Dendritic cell treated with granulocyte-macrophage colony-stimulating factor and Interleukin-4, amounts not matched to agents 40 ng/mL and 50 ng/mL, for 4 days (primary cell): ENCODE measurements at regions not wholly inside any gene's neighbourhood (a gene's known extent, or its start where the extent isn't known, plus 50 kb on each side); places are given as distances from the start of the nearest gene placed in this dataset.
"Not testable (repeated sequence)": the region's sequence is repeated elsewhere in the genome, so short reads cannot be mapped to it uniquely, and the experiment has no call there.

Source experiments
- H3K27ac Mint-ChIP-seq: one replicate; pipeline ENCODE4 v1.8.0; 2022; ENCODE audit warnings: mild to moderate bottlenecking, mixed read lengths
- H3K27me3 Mint-ChIP-seq: one replicate; pipeline ENCODE4 v1.8.0; 2022; ENCODE audit warnings: mild to moderate bottlenecking, mixed read lengths
- H3K36me3 Mint-ChIP-seq: one replicate; pipeline ENCODE4 v1.8.0; 2022; ENCODE audit warnings: low read depth, mixed read lengths
- H3K4me1 Mint-ChIP-seq: one replicate; pipeline ENCODE4 v1.8.0; 2022; ENCODE audit warnings: low read depth, mixed read lengths
- H3K4me3 Mint-ChIP-seq: one replicate; pipeline ENCODE4 v1.8.0; 2022; ENCODE audit warnings: mild to moderate bottlenecking, moderate library complexity, mixed read lengths
- H3K9me3 Mint-ChIP-seq: one replicate; pipeline ENCODE4 v1.8.0; 2022; ENCODE audit warnings: mixed read lengths
- intact Hi-C: fragments of 100-400 bp; cut with micrococcal nuclease; formaldehyde crosslinking; loops from one replicate; pipeline ENCODE4 v1.15.0; 2022

DNA sequence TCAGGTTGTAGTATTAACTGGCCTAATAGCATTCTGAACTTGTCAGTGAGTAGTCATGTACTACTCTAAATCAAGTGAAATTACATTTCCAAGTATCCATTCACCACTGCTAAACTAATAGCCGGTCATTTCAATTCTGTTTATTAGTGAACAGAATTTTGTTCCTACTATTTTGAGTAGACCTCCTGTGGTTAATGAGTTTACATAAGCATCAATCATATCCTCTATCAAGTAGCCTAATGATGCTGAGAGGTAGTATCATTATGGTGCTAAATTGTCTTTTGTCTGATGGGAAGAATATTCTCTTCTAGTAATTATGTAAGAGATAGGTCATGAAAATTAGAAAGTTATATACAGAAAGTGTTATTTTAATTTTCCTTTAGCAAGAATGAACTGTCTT lies 602.8 kb downstream of the KCNT2 start:
- Mint-ChIP-seq H3K36me3 (no peaks in the 10 kb centered on the region), H3K9me3 (peaks cover 9% of the 10 kb centered on the region), H3K4me3 (no peak overlapping the region), H3K27ac (no peak overlapping the region), H3K4me1 (no peaks in the 10 kb centered on the region), H3K27me3 (no peaks in the 10 kb centered on the region)
- intact Hi-C loops, result no loop called here

DNA sequence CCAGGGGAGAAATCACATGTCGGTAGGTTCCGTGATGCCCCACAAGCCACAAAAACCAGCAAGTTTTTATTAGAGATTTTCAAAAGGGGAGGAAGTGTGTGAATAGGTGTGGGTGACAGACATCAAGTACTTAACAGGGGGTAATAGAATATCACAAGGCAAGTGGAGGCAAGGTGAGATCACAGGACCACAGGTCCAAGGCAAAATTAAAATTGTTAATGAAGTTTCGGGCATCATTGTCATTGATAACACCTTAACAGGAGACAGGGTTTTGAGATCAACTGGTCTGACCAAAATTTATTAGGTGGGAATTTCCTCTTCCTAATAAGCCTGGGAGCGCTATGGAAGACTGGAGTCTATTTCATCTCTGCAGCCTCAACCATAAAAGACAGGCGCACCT lies 603.9 kb downstream of the KCNT2 start:
- H3K9me3 Mint-ChIP-seq, intact Hi-C loops, H3K36me3 Mint-ChIP-seq, H3K4me3 Mint-ChIP-seq, H3K27ac Mint-ChIP-seq, H3K4me1 Mint-ChIP-seq, H3K27me3 Mint-ChIP-seq: not testable (repeated sequence)

GRCh38 chr1:196002906-196003305 lies 605.3 kb downstream of the KCNT2 start:
- Mint-ChIP-seq H3K27me3 (no peaks in the 10 kb centered on the region), H3K36me3 (no peaks in the 10 kb centered on the region), H3K4me3 (no peak overlapping the region), H3K9me3 (peaks cover 9% of the 10 kb centered on the region), H3K27ac (no peak overlapping the region), H3K4me1 (no peaks in the 10 kb centered on the region)
- intact Hi-C loops, result no loop called here

DNA sequence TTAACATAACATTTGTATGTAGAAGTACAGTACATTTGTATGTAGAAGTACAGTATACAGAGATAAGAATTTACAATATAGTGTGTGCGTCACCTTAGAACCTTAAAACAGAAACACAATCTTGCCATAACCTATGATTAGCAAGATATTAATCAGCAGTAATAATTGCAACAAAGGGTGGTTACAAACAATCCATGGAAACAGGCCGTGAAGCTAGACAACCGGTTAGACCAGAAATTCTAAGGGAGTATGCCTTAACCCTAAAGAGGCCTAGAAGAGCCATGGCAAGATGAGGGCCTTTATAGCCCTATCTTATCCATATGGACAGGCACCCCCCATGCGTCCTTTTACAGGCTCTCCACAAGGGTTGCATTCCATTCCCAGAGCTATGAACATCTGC lies 605.9 kb downstream of the KCNT2 start:
- H3K36me3 Mint-ChIP-seq, H3K27ac Mint-ChIP-seq, intact Hi-C loops, H3K4me3 Mint-ChIP-seq, H3K27me3 Mint-ChIP-seq, H3K4me1 Mint-ChIP-seq, H3K9me3 Mint-ChIP-seq: not testable (repeated sequence)

- Mint-ChIP-seq H3K36me3 (no peaks in the 10 kb centered on the region), H3K27ac (no peak overlapping the region), H3K4me3 (no peak overlapping the region), H3K9me3 (peaks cover 9% of the 10 kb centered on the region), H3K4me1 (no peaks in the 10 kb centered on the region), H3K27me3 (no peaks in the 10 kb centered on the region)
- intact Hi-C loops, result no loop called here
Observed at GRCh38 chr1:196001188-196001587, 607.1 kb downstream of the KCNT2 start.

DNA sequence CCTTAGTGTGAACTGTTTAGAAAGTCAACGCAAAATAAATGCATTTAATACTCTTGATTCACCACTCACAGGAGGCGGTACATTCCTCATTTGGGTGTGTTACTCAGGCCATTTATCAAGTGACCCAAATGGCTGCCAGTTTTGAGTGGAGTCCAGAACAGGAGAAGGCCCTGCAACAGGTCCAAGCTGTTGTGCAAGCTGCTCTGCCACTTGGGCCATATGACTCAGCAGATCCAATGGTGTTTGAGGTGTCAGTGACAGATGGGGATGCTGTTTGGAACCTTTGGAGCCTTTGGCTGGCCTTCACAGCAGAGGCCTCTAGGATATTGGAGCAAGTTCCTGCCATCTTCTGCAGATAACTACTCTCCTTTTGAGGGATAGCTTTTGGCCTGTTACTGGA lies 609.2 kb downstream of the KCNT2 start:
- no peaks in the 10 kb centered on the region for H3K27me3 Mint-ChIP-seq
- H3K27ac Mint-ChIP-seq, result no peak overlapping the region
- H3K4me3 Mint-ChIP-seq, result no peak overlapping the region
- no peaks in the 10 kb centered on the region for H3K36me3 Mint-ChIP-seq
- H3K9me3 Mint-ChIP-seq, result peaks cover 9% of the 10 kb centered on the region
- intact Hi-C loops, result no loop called here
- H3K4me1 Mint-ChIP-seq, result no peaks in the 10 kb centered on the region

DNA sequence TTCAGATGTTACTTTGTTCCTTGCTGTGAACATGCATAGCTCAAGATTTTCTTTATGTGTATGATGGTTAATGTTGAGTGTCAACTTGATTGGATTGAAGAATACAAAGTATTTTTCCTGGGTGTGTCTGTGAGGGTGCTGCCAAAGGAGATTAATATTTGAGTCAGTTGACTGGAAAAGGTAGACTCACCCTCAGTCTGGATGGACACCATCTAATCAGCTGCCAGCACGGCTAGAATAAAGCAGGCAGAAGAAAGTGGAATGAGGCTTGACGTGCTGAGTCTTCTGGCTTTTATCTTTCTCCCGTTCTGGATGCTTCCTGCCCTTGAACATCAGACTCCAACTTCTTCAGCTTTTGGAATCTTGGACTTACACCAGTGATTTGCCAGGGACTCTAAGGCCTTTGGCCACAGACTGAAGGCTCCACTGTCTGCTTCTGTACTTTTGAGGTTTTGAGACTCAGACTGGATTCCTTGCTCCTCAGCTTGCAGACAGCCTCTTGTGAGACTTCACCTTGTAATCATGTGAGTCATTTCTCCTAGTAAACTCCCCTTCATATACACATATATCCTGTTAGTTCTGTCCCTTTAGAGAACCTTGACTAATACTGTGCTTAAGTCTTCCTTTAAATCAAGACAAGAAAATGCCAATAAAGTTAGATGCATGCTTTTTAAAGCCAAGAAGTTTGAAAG lies 626.6 kb downstream of the KCNT2 start:
- no peaks in the 10 kb centered on the region for H3K36me3 Mint-ChIP-seq
- no peaks in the 10 kb centered on the region for H3K4me1 Mint-ChIP-seq
- H3K27ac Mint-ChIP-seq, result no peak overlapping the region
- H3K27me3 Mint-ChIP-seq, result no peaks in the 10 kb centered on the region
- intact Hi-C loops, result no loop called here
- H3K4me3 Mint-ChIP-seq, result no peak overlapping the region
- H3K9me3 Mint-ChIP-seq, result peaks cover 7% of the 10 kb centered on the region

DNA sequence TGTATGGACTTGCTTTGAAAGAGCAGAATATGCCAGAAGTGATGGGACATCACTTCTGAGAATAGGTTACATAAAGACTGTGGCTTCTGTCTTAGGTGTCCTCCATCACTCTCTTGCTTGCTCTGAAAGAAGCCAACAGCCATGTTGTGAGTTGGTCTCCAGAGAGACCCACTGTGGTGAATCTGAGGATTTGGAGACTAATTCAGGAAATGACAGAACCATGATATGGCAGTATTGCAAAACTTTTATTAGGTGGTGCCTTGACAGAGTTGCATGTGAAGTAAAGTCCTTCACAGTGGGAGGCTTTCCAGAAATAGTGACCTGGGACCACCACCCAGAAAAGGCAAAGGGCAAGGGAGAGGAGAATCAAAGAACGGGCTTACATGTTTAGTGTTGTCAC lies 628.6 kb downstream of the KCNT2 start:
- no peaks in the 10 kb centered on the region for H3K4me1 Mint-ChIP-seq
- no peak overlapping the region for H3K4me3 Mint-ChIP-seq
- intact Hi-C loops, result no loop called here
- no peaks in the 10 kb centered on the region for H3K36me3 Mint-ChIP-seq
- H3K27me3 Mint-ChIP-seq, result no peaks in the 10 kb centered on the region
- peaks cover 7% of the 10 kb centered on the region for H3K9me3 Mint-ChIP-seq
- H3K27ac Mint-ChIP-seq, result no peak overlapping the region

DNA sequence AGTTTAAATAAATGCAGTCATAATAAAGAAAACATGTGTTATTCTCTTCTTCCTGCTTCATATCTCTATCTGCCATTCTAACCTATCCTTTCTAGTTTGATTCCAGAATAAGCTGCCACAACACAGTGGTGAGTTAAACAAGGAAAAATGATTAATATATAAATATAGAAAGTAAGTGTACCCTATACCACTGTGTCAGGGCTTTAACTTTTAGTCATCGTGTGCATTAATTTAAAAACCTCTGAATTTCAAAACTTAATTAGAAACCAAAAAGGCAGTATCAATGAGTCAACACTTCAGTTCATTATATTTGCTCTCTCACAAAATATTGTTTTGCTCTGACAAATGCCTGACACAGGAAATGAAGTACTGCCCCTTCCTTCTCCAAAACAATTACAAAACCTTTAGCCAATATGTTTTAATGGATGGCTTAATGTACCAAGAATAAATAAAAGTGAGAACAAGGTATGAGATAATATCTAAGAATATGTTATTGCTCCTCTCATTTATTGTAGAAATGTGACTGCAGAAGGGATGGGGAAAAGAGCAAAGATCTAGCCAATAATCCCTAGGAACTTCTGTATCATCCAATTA lies 634.8 kb downstream of the KCNT2 start:
- H3K36me3 Mint-ChIP-seq, result no peaks in the 10 kb centered on the region
- no peak overlapping the region for H3K27ac Mint-ChIP-seq
- H3K27me3 Mint-ChIP-seq, result no peaks in the 10 kb centered on the region
- intact Hi-C loops, result no loop called here
- no peaks in the 10 kb centered on the region for H3K4me1 Mint-ChIP-seq
- no peak overlapping the region for H3K4me3 Mint-ChIP-seq
- no peaks in the 10 kb centered on the region for H3K9me3 Mint-ChIP-seq

- H3K27me3 Mint-ChIP-seq, result no peaks in the 10 kb centered on the region
- no peaks in the 10 kb centered on the region for H3K9me3 Mint-ChIP-seq
- intact Hi-C loops, result no loop called here
- H3K4me3 Mint-ChIP-seq, result no peak overlapping the region
- H3K4me1 Mint-ChIP-seq, result no peaks in the 10 kb centered on the region
- no peaks in the 10 kb centered on the region for H3K36me3 Mint-ChIP-seq
- H3K27ac Mint-ChIP-seq, result no peak overlapping the region
Observed at GRCh38 chr1:195971589-195971988, 636.7 kb downstream of the KCNT2 start.

GRCh38 chr1:195970209-195970608 lies 638.0 kb downstream of the KCNT2 start:
- no peak overlapping the region for H3K4me3 Mint-ChIP-seq
- H3K36me3 Mint-ChIP-seq, result no peaks in the 10 kb centered on the region
- no peaks in the 10 kb centered on the region for H3K9me3 Mint-ChIP-seq
- no peak overlapping the region for H3K27ac Mint-ChIP-seq
- intact Hi-C loops, result no loop called here
- H3K27me3 Mint-ChIP-seq, result no peaks in the 10 kb centered on the region
- H3K4me1 Mint-ChIP-seq, result no peaks in the 10 kb centered on the region

DNA sequence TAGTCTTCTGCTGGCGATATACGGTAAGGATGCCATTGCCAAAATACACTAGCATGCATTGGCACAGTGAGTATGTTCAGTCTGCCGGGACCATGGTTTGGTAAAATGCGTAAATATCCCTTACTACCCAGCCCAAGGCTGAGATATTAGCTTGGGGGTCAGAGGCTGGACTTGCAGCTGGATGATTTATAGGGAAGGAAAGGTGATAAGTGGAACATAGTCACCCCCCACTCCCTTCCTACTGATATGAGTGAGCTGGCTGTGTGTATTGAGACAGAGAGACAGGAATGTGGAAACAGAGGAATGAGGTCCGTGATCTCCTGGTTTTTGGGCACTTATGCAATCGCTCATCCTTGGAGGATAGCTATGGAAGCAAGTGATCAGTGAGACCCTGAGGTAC lies 642.8 kb downstream of the KCNT2 start:
- Mint-ChIP-seq H3K4me3 (no peak overlapping the region), H3K27ac (no peak overlapping the region), H3K36me3 (no peaks in the 10 kb centered on the region), H3K4me1 (no peaks in the 10 kb centered on the region), H3K9me3 (no peaks in the 10 kb centered on the region), H3K27me3 (no peaks in the 10 kb centered on the region)
- intact Hi-C loops, result no loop called here

GRCh38 chr1:195965036-195965435 lies 643.2 kb downstream of the KCNT2 start:
- Mint-ChIP-seq H3K4me3 (no peak overlapping the region), H3K4me1 (no peaks in the 10 kb centered on the region), H3K36me3 (no peaks in the 10 kb centered on the region), H3K27me3 (no peaks in the 10 kb centered on the region), H3K27ac (no peak overlapping the region), H3K9me3 (no peaks in the 10 kb centered on the region)
- intact Hi-C loops, result no loop called here

DNA sequence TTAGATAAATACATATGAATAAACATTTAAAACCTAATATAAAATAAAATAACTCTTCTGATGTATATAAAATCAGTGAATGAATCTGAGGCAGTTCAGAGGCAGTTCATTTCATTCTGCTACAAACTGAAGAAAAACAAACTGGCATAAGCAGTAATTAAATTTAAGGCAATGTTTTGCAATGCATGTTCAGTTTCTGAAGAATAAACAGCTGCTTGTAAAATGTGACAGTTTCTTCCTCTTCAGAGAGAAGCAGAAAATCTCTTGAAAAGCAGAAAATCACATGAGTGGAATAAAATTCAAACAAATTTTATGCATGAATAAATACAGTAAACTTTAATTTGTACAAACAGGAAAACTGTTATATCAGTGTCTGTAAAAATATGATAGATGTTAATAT lies 643.7 kb downstream of the KCNT2 start:
- H3K27me3 Mint-ChIP-seq, result no peaks in the 10 kb centered on the region
- no peaks in the 10 kb centered on the region for H3K4me1 Mint-ChIP-seq
- no peak overlapping the region for H3K4me3 Mint-ChIP-seq
- H3K9me3 Mint-ChIP-seq, result no peaks in the 10 kb centered on the region
- H3K36me3 Mint-ChIP-seq, result no peaks in the 10 kb centered on the region
- intact Hi-C loops, result no loop called here
- no peak overlapping the region for H3K27ac Mint-ChIP-seq

GRCh38 chr1:195962051-195962450 lies 646.2 kb downstream of the KCNT2 start:
- intact Hi-C loops, result no loop called here
- H3K9me3 Mint-ChIP-seq, result no peaks in the 10 kb centered on the region
- H3K27me3 Mint-ChIP-seq, result no peaks in the 10 kb centered on the region
- no peaks in the 10 kb centered on the region for H3K4me1 Mint-ChIP-seq
- no peaks in the 10 kb centered on the region for H3K36me3 Mint-ChIP-seq
- H3K27ac Mint-ChIP-seq, result no peak overlapping the region
- H3K4me3 Mint-ChIP-seq, result no peak overlapping the region
